Prostate gland (tissue), 2 donors: ENCODE measurements at regions not wholly inside any gene's neighbourhood (a gene's known extent, or its start where the extent isn't known, plus 50 kb on each side); places are given as distances from the start of the nearest gene placed in this dataset.

Source experiments
- POLR2AphosphoS5 ChIP-seq: sonication (generic); formaldehyde crosslinking; IDR thresholded peaks from one replicate; pipeline ENCODE4 v1.6.1; 2017; ENCODE audit warnings: antibody characterized with exemption
- TF ChIP-seq, protein P1 (sequence below), 4 experiments: fragments of 200-600 bp in 2 of 4; fragments of 450-650 bp in 2 of 4; sonication (generic) in 2 of 4; IDR thresholded peaks; 1 replicate in 3 of 4; 2 replicates in 1 of 4; pipeline ENCODE4 v1.5.1; 2016 to 2019; ENCODE audit warnings: antibody characterized with exemption in 4 of 4, mild to moderate bottlenecking in 2 of 4, moderate library complexity in 2 of 4

DNA sequence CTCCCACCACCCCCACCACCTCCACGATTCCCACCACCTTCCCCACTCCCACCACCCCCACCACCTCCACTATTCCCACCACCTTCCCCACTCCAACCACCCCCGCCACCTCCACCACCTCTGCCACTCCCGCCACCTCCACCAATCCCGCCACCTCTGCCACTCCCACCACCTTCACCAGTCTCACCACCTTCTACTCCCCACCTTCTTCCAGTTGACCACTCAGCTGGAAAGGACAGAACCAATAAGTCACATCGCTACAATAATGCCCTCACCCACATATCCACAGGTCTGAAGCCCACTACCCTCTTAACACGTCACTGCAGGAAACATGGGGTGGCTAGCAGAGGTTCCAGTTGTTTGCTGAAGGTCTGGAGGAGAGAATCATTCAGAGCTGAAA, 93.5 kb upstream of the PAX2 start:
- TF ChIP-seq, protein P1, sequence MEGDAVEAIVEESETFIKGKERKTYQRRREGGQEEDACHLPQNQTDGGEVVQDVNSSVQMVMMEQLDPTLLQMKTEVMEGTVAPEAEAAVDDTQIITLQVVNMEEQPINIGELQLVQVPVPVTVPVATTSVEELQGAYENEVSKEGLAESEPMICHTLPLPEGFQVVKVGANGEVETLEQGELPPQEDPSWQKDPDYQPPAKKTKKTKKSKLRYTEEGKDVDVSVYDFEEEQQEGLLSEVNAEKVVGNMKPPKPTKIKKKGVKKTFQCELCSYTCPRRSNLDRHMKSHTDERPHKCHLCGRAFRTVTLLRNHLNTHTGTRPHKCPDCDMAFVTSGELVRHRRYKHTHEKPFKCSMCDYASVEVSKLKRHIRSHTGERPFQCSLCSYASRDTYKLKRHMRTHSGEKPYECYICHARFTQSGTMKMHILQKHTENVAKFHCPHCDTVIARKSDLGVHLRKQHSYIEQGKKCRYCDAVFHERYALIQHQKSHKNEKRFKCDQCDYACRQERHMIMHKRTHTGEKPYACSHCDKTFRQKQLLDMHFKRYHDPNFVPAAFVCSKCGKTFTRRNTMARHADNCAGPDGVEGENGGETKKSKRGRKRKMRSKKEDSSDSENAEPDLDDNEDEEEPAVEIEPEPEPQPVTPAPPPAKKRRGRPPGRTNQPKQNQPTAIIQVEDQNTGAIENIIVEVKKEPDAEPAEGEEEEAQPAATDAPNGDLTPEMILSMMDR (IDR thresholded peaks at IDR 0.05) = no peak
- no peak for TF ChIP-seq POLR2AphosphoS5
